GM23248 (cell line): ENCODE measurements at regions not wholly inside any gene's neighbourhood (a gene's known extent, or its start where the extent isn't known, plus 50 kb on each side); places are given as distances from the start of the nearest gene placed in this dataset.
A peak's percentile ranks its signal among the peaks of the same experiment; 100 is the strongest.

Experiments used
- DNase-seq: peaks from one replicate; pipeline ENCODE4 v3.0.0-alpha.2; 2015
- H2AFZ ChIP-seq: fragments of 200-600 bp; sonication (generic); 2 replicates; pipeline ENCODE4 v1.6.1; 2016; ENCODE audit warnings: antibody characterized with exemption
- H3F3A ChIP-seq: fragments of 200-600 bp; sonication (generic); 2 replicates; pipeline ENCODE4 v1.6.1; 2016; ENCODE audit warnings: mild to moderate bottlenecking, antibody characterized with exemption, mixed run types; ENCODE audit not compliant: insufficient read depth
- H3K27ac ChIP-seq: fragments of 200-600 bp; sonication (generic); 2 replicates; pipeline ENCODE4 v1.5.1; 2016; ENCODE audit warnings: mild to moderate bottlenecking
- H3K27me3 ChIP-seq: fragments of 200-600 bp; sonication (generic); replicated peaks from 2 replicates; pipeline ENCODE4 v1.6.1; 2016; ENCODE audit warnings: mild to moderate bottlenecking; ENCODE audit not compliant: insufficient read depth
- H3K36me3 ChIP-seq: fragments of 200-600 bp; sonication (generic); 2 replicates; pipeline ENCODE4 v1.6.1; 2016; ENCODE audit warnings: low read depth, mild to moderate bottlenecking
- H3K4me1 ChIP-seq: fragments of 200-600 bp; sonication (generic); 2 replicates; pipeline ENCODE4 v1.6.1; 2016; ENCODE audit warnings: mild to moderate bottlenecking; ENCODE audit not compliant: insufficient read depth
- H3K4me2 ChIP-seq: fragments of 200-600 bp; sonication (generic); one replicate; pipeline ENCODE4 v1.6.1; 2016; ENCODE audit warnings: mild to moderate bottlenecking; ENCODE audit not compliant: unreplicated experiment
- H3K4me3 ChIP-seq: fragments of 200-600 bp; sonication (generic); 2 replicates; pipeline ENCODE4 v1.5.1; 2016; ENCODE audit warnings: mild to moderate bottlenecking
- H3K79me2 ChIP-seq: fragments of 200-600 bp; sonication (generic); 2 replicates; pipeline ENCODE4 v1.6.1; 2016; ENCODE audit warnings: mild to moderate bottlenecking; ENCODE audit not compliant: insufficient read depth
- H3K9ac ChIP-seq: fragments of 200-600 bp; sonication (generic); 2 replicates; pipeline ENCODE4 v1.6.1; 2016; ENCODE audit warnings: mild to moderate bottlenecking
- H3K9me2 ChIP-seq: fragments of 200-600 bp; sonication (generic); 2 replicates; pipeline ENCODE4 v1.6.1; 2016; ENCODE audit warnings: mixed run types, mild to moderate bottlenecking, moderate library complexity; ENCODE audit not compliant: insufficient read depth
- H3K9me3 ChIP-seq: fragments of 200-600 bp; sonication (generic); one replicate; pipeline ENCODE4 v1.6.1; 2017; ENCODE audit warnings: low read depth
- H4K20me1 ChIP-seq: fragments of 200-600 bp; sonication (generic); 2 replicates; pipeline ENCODE4 v1.6.0; 2016; ENCODE audit not compliant: insufficient read depth
- EZH2 ChIP-seq: fragments of 200-600 bp; sonication (generic); IDR thresholded peaks from 2 replicates; pipeline ENCODE4 v1.6.1; 2018; ENCODE audit warnings: antibody characterized with exemption, mild to moderate bottlenecking; ENCODE audit not compliant: insufficient read depth, poor library complexity, severe bottlenecking
- EZH2phosphoT487 ChIP-seq: fragments of 200-600 bp; sonication (generic); IDR thresholded peaks from 2 replicates; pipeline ENCODE4 v1.6.1; 2018; ENCODE audit warnings: antibody characterized with exemption, moderate library complexity, mild to moderate bottlenecking, low read depth; ENCODE audit not compliant: insufficient read depth
- WGBS, 2 experiments: methylation state at CpG; one replicate each; pipeline ENCODE4 v1.1.6; 2015 to 2017; ENCODE audit warnings: low lambda C conversion rate in 2 of 2, low coverage in 1 of 2; ENCODE audit errors: missing lambda C conversion rate in 2 of 2; 5-methylcytosine and 5-hydroxymethylcytosine counted together
- in situ Hi-C: fragments of 300-500 bp; cut with MboI; formaldehyde crosslinking; loops from 2 replicates; pipeline ENCODE4 v1.15.0; 2020

GRCh38 chr9:110143950-110144545, 63.9 kb downstream of the C9orf152 start:
- TF ChIP-seq EZH2 (no peak), EZH2phosphoT487 (no peak)
- no peak for DNase-seq
- peaks cover 93% of the 10 kb centered on the region for H3K79me2 ChIP-seq
- no peaks in the 10 kb centered on the region for H3K27me3 ChIP-seq
- no peak overlapping the region for H3K4me3 ChIP-seq
- peak overlapping the region; percentile 11 for H3K4me2 ChIP-seq
- peak overlapping the region; percentile 16; the same call in 1 of the 2 replicates for H3K27ac ChIP-seq
- H3K9me2 ChIP-seq = no peaks in the 10 kb centered on the region
- H3K9ac ChIP-seq = no peak overlapping the region
- H2AFZ ChIP-seq = no peak overlapping the region
- peaks cover 17% of the 10 kb centered on the region for H3K36me3 ChIP-seq
- in situ Hi-C loops = no loop called here
- no peaks in the 10 kb centered on the region; the same call in 1 of the 2 replicates for H4K20me1 ChIP-seq
- peaks cover 83% of the 10 kb centered on the region for H3F3A ChIP-seq
- H3K4me1 ChIP-seq = peaks cover 74% of the 10 kb centered on the region
- 64 to 84% methylated on average over 2 of the region's 2 CpGs for WGBS, 2 experiments
- no peaks in the 10 kb centered on the region for H3K9me3 ChIP-seq

GRCh38 chr9:110146373-110146772, 61.6 kb downstream of the C9orf152 start:
- H3K9me3 ChIP-seq = no peaks in the 10 kb centered on the region
- H4K20me1 ChIP-seq = peaks cover 6% of the 10 kb centered on the region; the same call in 1 of the 2 replicates
- no peak overlapping the region for H3K4me3 ChIP-seq
- peaks cover 9% of the 10 kb centered on the region; the same call in 1 of the 2 replicates for H3K36me3 ChIP-seq
- no peak overlapping the region for H3K4me2 ChIP-seq
- no peak overlapping the region for H2AFZ ChIP-seq
- no peak for TF ChIP-seq EZH2phosphoT487
- no peak for TF ChIP-seq EZH2
- H3K27me3 ChIP-seq = no peaks in the 10 kb centered on the region
- peaks cover 86% of the 10 kb centered on the region for H3F3A ChIP-seq
- H3K79me2 ChIP-seq = peaks cover 95% of the 10 kb centered on the region
- H3K27ac ChIP-seq = no peak overlapping the region
- H3K9ac ChIP-seq = no peak overlapping the region
- 92 to 100% methylated on average over 1 of the region's 1 CpG for whole genome bisulfite sequencing, 2 experiments
- peaks cover 80% of the 10 kb centered on the region for H3K4me1 ChIP-seq
- H3K9me2 ChIP-seq = no peaks in the 10 kb centered on the region
- in situ Hi-C loops = no loop called here
- peak; percentile 61 for DNase-seq

- H3K27me3 ChIP-seq = no peaks in the 10 kb centered on the region
- H3F3A ChIP-seq = peaks cover 89% of the 10 kb centered on the region
- peak overlapping the region; percentile 5 for H3K9ac ChIP-seq
- no peak overlapping the region for H2AFZ ChIP-seq
- no peaks in the 10 kb centered on the region for H3K9me2 ChIP-seq
- TF ChIP-seq EZH2 (no peak), EZH2phosphoT487 (no peak)
- H3K4me2 ChIP-seq = peak overlapping the region; percentile 63
- peak overlapping the region; percentile 42 for H3K27ac ChIP-seq
- in situ Hi-C loops = no loop called here
- H3K79me2 ChIP-seq = peaks cover 100% of the 10 kb centered on the region
- H3K36me3 ChIP-seq = peaks cover 13% of the 10 kb centered on the region; the same call in 1 of the 2 replicates
- H4K20me1 ChIP-seq = peaks cover 6% of the 10 kb centered on the region; the same call in 1 of the 2 replicates
- 53 to 59% methylated on average over 7 of the region's 7 CpGs for WGBS, 2 experiments
- peak; percentile 33 for DNase-seq
- no peaks in the 10 kb centered on the region for H3K9me3 ChIP-seq
- H3K4me1 ChIP-seq = peaks cover 70% of the 10 kb centered on the region
- no peak overlapping the region for H3K4me3 ChIP-seq
Observed at GRCh38 chr9:110148384-110148783, 59.6 kb downstream of the C9orf152 start.

GRCh38 chr9:110148891-110149290, 59.1 kb downstream of the C9orf152 start:
- H3F3A ChIP-seq = peaks cover 89% of the 10 kb centered on the region
- no peaks in the 10 kb centered on the region for H3K9me3 ChIP-seq
- H3K27me3 ChIP-seq = no peaks in the 10 kb centered on the region
- H2AFZ ChIP-seq = no peak overlapping the region
- peak overlapping the region; percentile 63 for H3K4me2 ChIP-seq
- 14 to 17% methylated on average over 4 of the region's 4 CpGs for WGBS, 2 experiments
- H3K79me2 ChIP-seq = peaks cover 100% of the 10 kb centered on the region
- no peaks in the 10 kb centered on the region for H3K9me2 ChIP-seq
- peaks cover 13% of the 10 kb centered on the region; the same call in 1 of the 2 replicates for H3K36me3 ChIP-seq
- H4K20me1 ChIP-seq = peaks cover 6% of the 10 kb centered on the region; the same call in 1 of the 2 replicates
- no peak overlapping the region for H3K4me3 ChIP-seq
- peak; percentile 63 for DNase-seq
- no peak for TF ChIP-seq EZH2
- TF ChIP-seq EZH2phosphoT487 = 0 out of 2 replicates have a peak, but pooled peaks have one; percentile 45
- H3K4me1 ChIP-seq = peaks cover 70% of the 10 kb centered on the region
- H3K27ac ChIP-seq = peak overlapping the region; percentile 42
- in situ Hi-C loops = no loop called here
- H3K9ac ChIP-seq = peak overlapping the region; percentile 5
